Vagina (tissue), 2 donors: ENCODE measurements at regions not wholly inside any gene's neighbourhood (a gene's known extent, or its start where the extent isn't known, plus 50 kb on each side); places are given as distances from the start of the nearest gene placed in this dataset.
A peak's percentile ranks its signal among the peaks of the same experiment; 100 is the strongest.

ENCODE experiments used
- CTCF ChIP-seq, 3 experiments: fragments of 450-650 bp in 2 of 3; fragments of 200-600 bp in 1 of 3; sonication (generic) in 1 of 3; IDR thresholded peaks; one replicate each; pipeline ENCODE4 v1.5.1; 2017 to 2019; ENCODE audit warnings: antibody characterized with exemption in 3 of 3, mild to moderate bottlenecking in 2 of 3, moderate library complexity in 2 of 3
- POLR2A ChIP-seq, 2 donors: fragments of 450-650 bp; IDR thresholded peaks; one replicate each; pipeline ENCODE4 v1.6.1; 2017; ENCODE audit warnings: antibody characterized with exemption in 2 of 2, mild to moderate bottlenecking in 2 of 2, moderate library complexity in 2 of 2
- POLR2AphosphoS5 ChIP-seq, 2 donors: sonication (generic); formaldehyde crosslinking; IDR thresholded peaks; one replicate each; pipeline ENCODE4 v1.9.0; 2017; ENCODE audit warnings: antibody characterized with exemption in 2 of 2, mild to moderate bottlenecking in 2 of 2, low read depth in 1 of 2; ENCODE audit not compliant: insufficient read depth in 1 of 2

- TF ChIP-seq CTCF (IDR thresholded peaks at IDR 0.05) (no peak), POLR2A (IDR thresholded peaks at IDR 0.05) (no peak), POLR2AphosphoS5 (IDR thresholded peaks at IDR 0.05; ENCODE audit: insufficient read depth in 1 of 2, low read depth in 1 of 2) (peak in 1 of 2 donors; percentile 78)
These were observed 212.9 kb downstream of the CYP26B1 start for GRCh38 chr2:71934595-71935261.
